ENCODE measurements at regions not wholly inside any gene's neighbourhood (a gene's known extent, or its start where the extent isn't known, plus 50 kb on each side); places are given as distances from the start of the nearest gene placed in this dataset.

GRCh38 chr13:108070925-108071324, 144.4 kb downstream of the LIG4 start:
- Histone ChIP-seq H2AFZ (ENCODE audit: low read length) (no peak overlapping the region), H3K14ac (ENCODE audit: insufficient read depth, low read length) (no peak overlapping the region; the same call in 1 of the 2 replicates)

More at GRCh38 chr13:108070925-108071324, 144.4 kb downstream of the LIG4 start:
- Histone ChIP-seq H2BK15ac (ENCODE audit: low read depth, low read length) (no peak overlapping the region), H4K91ac (ENCODE audit: insufficient read length, low read depth, low read length) (no peak overlapping the region), H3K18ac (ENCODE audit: insufficient read length, low read depth, low read length) (no peak overlapping the region), H3K27ac (ENCODE audit: insufficient read length, low read depth, low read length) (no peak overlapping the region), H3T11ph (ENCODE audit: low read length) (no peak overlapping the region), H3K23me2 (ENCODE audit: insufficient read length, low read depth, low read length, poor library complexity, severe bottlenecking) (no peaks in the 10 kb centered on the region), H2BK5ac (ENCODE audit: insufficient read length, low read length) (no peak overlapping the region), H2BK120ac (ENCODE audit: low read depth, low read length, poor library complexity, severe bottlenecking) (no peak overlapping the region), H2BK12ac (ENCODE audit: insufficient read length, low read depth, low read length) (no peak overlapping the region), H2AK5ac (ENCODE audit: insufficient read length, low read length) (no peak overlapping the region), H3K4me1 (ENCODE audit: insufficient read depth, low read length) (no peaks in the 10 kb centered on the region), H4K8ac (replicated peaks; ENCODE audit: insufficient read length, low read depth, low read length) (no peak overlapping the region), H3K79me1 (ENCODE audit: insufficient read depth, low read depth, low read length, poor library complexity, severe bottlenecking) (no peaks in the 10 kb centered on the region), H3K4me2 (ENCODE audit: insufficient read depth, insufficient read length, low read length) (no peak overlapping the region), H2BK20ac (ENCODE audit: low read depth, low read length, poor library complexity, severe bottlenecking) (no peak overlapping the region), H3K27me3 (ENCODE audit: insufficient read depth, low read length) (no peaks in the 10 kb centered on the region), H3K56ac (ENCODE audit: insufficient read length, low read depth, low read length) (no peak overlapping the region), H3K79me2 (ENCODE audit: insufficient read depth, low read length) (no peaks in the 10 kb centered on the region), H3K9me3 (ENCODE audit: control insufficient read depth, low read depth, low read length) (no peaks in the 10 kb centered on the region), H3K9ac (ENCODE audit: extremely low read depth, insufficient read length, low read length) (no peak overlapping the region), H3K23ac (ENCODE audit: insufficient read length, low read depth, low read length) (no peak overlapping the region), H4K5ac (ENCODE audit: insufficient read length, low read depth, low read length) (no peak overlapping the region), H3K4ac (ENCODE audit: low read depth, low read length) (no peak overlapping the region), H4K20me1 (ENCODE audit: control insufficient read depth, insufficient read depth, insufficient read length) (no peaks in the 10 kb centered on the region)
- H3K27ac Mint-ChIP-seq, result no peak overlapping the region
- peaks cover 4 to 32% (median 21%) of the 10 kb centered on the region in 3 experiments; a peak in 6 of 7 replicates for H3K36me3 Mint-ChIP-seq (ENCODE audit: insufficient read depth in 1 of 3, low read depth in 3 of 3)
- H3K9me3 Mint-ChIP-seq, result peaks cover 31 to 38% of the 10 kb centered on the region in 2 experiments; a peak in 4 of 5 replicates
- no peak for TF ChIP-seq CTCF (conservative IDR thresholded peaks at IDR 0.05)
- WGBS (ENCODE audit: extremely low coverage, insufficient read length, low lambda C conversion rate), result no CpG with 5 or more reads among the region's 5 CpGs
- peaks cover 6 to 7% of the 10 kb centered on the region in 2 experiments for H3K4me1 Mint-ChIP-seq
- no peaks in the 10 kb centered on the region for H3K27me3 Mint-ChIP-seq (ENCODE audit: low read depth)
- H3K4me3 Mint-ChIP-seq, result no peak overlapping the region
- no peak for DNase-seq

All from H9 (cell line).